A204.1 (cell line): ENCODE measurements at regions not wholly inside any gene's neighbourhood (a gene's known extent, or its start where the extent isn't known, plus 50 kb on each side); places are given as distances from the start of the nearest gene placed in this dataset.
"Not testable (repeated sequence)": the region's sequence is repeated elsewhere in the genome, so short reads cannot be mapped to it uniquely, and the experiment has no call there.

Experiments
- FAIRE-seq: peaks from 2 replicates; lab custom pipeline; 2012; peaks lifted over from hg19 to GRCh38; lab: Jason Lieb, UNC

DNA sequence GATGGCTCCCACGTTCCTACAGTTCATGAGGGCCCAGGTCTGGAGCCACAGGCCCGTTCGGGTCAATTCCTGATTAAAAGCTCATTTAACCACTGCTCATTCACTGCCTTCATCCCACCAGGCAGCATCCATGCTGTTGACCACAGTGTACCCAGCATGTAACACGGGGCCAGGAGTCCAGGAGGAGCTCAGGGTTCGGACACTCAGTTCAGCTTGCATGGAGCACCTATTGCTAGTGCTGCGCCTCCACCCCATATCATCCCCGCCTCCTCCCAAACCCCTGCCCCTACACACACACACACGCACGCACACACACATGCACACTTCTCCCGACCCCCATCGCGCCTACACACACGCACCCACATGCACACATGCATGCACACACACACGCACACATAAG lies 72.9 kb upstream of the SNTG2 start:
- no peak for FAIRE-seq

DNA sequence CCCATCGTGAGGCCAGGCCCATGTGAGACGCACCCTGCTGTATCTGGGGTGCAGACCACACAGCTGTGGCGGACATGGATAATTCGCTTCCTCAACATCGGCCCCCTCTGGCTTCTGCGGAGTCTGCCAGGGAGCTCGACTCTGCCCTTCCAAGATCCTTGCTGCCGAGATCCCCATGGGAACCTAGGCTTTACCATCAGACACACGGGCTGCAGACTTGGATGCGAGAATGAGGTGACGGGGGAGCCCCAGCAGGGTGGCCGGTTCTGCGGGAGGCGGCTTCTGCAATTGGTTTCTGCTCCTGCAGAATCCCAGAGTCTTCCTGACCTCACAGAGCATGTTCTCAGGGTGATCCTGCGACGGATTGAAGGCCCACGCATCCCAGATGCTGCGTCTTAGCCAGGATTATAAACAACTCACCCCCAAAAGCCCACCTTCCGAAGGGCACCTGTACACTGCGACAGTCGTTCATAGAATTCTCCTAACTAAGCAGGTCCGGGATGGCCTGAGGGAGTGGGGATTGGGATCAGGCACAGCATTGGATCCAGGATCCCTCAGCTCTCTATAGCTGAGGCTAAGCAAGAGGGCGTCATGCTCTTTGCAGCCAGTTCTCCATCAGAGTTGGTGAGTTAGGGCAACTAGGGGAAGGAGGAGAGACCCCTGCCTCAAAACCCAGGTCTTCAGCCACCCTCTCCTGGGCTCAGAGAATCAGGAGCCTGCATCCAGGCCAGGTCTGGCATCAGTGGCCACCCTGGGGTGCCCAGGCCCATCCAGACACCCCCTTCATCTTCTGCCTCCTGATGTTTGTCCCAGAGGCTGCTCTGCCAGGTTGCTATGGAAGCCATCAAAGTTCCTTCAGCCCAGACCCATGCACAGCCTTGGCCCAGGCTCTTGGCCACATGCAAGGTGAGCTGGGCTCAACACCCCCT lies 74.7 kb upstream of the SNTG2 start:
- FAIRE-seq, result no peak

DNA sequence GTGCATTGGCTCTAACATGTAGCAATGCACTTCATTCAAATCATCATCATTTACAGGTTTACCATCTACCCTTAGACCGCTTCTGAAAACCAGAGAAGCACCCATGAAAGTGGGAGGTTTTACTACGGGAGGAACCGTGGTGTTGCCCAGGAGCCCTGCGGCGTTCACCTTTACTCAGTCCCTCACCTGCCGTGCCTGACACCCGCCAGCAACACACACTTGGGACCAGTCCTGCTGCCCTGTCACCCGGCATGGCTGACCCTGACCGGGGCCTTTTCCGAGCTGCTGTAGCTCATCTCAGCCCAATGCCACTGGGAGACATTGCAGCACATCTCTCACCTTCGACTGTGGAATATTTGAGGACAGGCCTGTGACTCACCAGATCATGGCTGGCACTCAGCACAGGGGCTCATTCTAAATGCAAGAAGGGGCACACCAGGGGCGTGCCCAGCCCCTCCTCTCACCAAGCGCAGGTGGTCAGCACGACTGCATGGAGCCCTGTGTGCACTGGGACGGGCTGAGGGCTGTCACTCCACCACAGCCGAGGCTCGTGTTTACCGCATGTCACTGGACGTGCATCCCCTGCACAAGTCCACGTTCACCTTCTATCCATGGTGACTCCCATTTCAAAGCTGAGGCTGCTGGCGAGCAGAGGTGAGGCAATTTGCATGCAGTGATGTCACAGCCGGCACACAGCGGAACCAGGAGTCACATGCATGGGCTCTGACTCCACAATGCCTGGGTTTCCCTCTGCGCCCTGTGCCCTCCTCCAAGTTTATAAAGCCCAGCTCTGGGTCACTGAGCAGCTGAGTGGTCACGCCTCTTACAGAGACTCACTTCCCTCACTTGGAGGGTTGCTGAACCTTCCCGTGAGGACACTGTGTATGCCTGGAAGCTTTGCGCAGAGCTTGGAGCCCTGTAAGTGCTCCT lies 76.7 kb upstream of the SNTG2 start:
- no peak for FAIRE-seq

GRCh38 chr2:873027-873426 lies 77.6 kb upstream of the SNTG2 start:
- no peak for FAIRE-seq

- FAIRE-seq, result no peak
These were observed 78.5 kb upstream of the SNTG2 start for GRCh38 chr2:871926-872680.

DNA sequence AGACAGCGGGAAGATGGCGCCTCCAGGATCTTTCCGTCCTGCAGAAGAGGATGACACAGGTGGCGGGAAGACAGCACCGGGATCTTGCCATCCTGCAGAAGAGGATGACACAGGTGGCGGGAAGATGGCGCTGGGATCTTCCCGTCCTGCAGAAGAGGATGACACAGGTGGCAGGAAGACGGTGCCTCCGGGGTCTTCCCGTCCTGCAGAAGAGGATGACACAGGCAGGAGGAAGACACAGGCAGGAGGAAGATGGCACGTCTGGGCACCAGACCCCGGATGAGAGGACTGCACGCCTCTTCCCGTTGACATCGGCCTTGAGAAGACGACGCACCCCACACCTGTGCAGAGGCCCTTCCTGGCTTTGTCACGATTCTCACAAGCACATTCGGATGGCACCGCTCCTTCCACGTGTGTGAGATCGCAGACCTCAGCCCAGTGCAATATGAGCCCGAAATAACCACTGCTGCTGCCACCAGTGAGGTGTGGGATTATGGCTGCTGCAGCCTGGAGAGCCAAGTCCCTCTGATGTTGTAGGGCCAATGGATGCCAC lies 79.4 kb upstream of the SNTG2 start:
- FAIRE-seq, result no peak

GRCh38 chr2:870426-870825 lies 80.2 kb upstream of the SNTG2 start:
- FAIRE-seq, result no peak

DNA sequence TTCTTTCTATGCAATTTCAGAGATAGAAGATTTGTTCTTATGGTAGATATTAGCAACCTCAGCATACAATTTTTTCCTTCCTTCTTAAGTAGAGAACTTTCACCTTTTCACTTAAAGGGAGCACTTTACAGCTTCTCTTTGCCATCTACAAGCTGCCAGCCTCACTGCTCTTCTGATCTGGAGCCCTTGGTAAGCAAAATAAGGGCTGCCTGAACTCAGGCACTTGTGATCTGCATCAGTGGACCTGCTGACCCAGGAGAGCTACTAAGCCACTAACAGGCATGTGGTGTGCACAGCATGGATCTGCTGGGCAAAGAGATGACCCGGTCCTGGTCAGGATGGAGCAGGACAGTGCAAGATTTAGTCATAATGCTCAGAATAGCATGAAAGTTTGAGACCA lies 80.8 kb upstream of the SNTG2 start:
- no peak for FAIRE-seq

DNA sequence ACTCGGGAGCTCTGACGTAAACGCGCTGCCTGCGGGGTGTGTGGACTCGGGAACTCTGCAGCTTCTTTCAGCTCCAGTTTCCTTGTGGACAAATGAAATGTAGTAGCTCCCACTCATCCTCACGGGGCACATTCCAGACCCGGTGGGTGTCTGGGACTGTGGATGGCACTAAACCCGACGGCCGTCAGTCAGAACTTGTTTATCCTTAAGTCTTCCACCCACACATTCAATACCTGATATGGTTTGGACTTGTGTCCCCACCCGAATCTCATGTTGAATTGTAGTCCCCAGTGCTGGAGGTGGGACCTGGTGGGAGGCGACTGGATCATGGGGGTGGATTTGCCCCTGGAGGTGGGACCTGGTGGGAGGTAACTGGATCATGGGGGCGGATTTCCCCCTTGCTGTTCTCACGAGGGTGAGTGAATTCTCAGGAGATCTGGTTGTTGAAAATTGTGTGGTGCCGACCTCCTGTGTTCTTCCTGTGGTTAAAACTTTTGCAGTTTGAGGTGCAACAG lies 81.2 kb upstream of the SNTG2 start:
- FAIRE-seq, result no peak

DNA sequence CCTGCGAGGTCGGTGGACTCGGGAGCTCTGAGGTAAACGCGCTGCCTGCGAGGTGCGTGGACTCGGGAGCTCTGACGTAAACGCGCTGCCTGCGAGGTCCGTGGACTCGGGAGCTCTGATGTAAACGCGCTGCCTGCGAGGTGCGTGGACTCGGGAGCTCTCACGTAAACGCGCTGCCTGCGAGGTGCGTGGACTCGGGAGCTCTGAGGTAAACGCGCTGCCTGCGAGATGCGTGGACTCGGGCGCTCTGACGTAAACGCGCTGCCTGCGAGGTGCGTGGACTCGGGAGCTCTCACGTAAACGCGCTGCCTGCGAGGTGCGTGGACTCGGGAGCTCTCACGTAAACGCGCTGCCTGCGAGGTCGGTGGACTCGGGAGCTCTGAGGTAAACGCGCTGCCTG lies 81.8 kb upstream of the SNTG2 start:
- FAIRE-seq, result not testable (repeated sequence)

DNA sequence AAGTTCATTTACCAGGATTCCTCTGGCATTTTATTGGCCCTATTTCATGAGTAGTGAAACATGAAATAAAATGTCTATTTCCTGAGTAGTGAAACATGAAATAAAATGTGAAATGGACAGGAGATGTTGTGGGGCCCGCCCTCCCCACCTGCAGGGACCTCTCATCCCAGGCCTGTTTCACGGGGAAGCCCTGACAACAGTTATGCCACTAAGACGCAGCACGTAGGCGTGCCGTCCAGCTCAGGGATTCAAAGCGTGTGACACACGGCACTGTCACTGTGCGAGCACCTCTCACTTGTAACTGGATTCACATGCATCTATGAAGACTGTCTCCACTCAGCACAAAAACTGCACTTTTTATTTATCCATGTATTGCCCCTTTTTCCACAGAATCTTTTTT lies 83.4 kb upstream of the SNTG2 start:
- no peak for FAIRE-seq

DNA sequence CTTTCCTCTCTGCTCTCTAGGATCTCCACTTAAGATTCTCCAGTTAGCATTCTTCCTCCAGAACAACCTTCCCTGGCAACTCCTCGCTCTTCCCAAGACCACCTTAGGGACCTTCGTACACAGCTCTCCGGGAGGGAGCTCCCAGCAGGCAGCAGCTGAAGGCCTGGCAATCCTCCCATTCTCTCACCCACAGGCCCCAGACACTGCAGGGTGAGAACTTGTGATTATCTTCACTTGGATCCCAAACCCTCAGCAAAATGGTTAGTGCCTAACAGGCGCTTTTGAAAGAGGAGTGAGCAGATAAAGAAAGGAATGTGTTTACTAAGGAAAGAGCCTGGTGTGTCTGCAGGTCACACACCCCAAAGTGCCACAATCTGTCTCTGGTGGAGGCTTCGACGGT lies 83.8 kb upstream of the SNTG2 start:
- no peak for FAIRE-seq

DNA sequence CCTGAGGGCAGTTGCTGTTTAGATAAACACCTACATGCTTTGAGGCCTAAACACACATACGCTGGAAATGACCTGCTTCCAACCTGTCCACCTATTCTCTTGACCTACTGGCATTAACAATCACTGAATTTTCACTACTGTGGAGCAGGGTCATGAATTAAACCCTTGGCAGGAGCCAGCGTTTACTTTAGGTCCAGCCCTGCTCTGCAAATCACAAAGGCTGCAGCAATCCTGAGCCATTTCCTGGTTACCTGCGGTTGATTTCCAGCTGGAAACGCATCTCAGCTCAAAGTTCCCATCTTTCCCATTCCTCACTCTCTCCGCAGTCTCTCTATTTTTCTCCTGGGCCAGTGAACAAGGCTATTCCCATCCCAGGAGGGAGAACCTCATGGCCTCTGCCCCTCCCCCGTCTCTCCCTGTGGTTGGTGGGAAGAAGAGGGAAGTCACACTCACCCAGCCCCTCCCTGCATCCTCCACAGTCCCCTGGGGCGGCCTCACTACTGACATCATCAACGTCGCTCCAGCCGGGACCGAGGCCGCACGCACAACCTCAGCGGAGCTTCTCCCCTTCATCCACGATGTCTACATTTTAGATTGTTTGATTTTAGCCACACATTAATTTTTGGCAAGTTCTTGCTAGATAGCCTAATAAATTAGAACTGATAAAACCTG lies 84.5 kb upstream of the SNTG2 start:
- FAIRE-seq, result no peak

DNA sequence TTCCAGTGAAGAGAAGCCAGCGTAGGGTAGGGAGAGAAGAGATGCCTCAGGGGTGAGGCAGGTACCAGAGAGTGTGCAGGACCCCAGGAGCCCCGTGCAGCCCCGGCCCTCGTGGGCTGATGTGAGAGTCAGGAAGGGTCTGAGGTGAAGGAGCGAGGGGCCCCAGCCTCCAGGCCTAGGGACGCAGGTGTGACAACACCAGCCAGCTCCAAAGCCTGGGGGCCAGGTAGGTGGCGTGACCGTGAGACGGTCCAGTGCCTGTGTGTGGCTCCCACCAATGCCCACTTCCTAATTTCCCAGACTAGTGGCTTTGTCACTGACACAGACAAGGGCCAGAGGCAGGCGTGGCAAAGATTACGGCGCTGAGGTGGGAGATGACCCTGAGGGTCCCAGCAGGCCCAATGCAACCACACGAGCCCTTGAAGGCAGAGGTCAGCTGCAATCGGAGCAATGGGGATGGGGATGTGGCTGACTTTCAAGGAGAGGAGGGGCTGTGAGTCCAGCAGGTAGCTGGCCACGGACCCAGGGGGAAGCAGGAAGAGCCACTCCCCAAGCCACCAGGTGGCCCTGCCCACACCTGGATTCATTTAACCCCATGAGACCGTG lies 86.0 kb upstream of the SNTG2 start:
- no peak for FAIRE-seq

DNA sequence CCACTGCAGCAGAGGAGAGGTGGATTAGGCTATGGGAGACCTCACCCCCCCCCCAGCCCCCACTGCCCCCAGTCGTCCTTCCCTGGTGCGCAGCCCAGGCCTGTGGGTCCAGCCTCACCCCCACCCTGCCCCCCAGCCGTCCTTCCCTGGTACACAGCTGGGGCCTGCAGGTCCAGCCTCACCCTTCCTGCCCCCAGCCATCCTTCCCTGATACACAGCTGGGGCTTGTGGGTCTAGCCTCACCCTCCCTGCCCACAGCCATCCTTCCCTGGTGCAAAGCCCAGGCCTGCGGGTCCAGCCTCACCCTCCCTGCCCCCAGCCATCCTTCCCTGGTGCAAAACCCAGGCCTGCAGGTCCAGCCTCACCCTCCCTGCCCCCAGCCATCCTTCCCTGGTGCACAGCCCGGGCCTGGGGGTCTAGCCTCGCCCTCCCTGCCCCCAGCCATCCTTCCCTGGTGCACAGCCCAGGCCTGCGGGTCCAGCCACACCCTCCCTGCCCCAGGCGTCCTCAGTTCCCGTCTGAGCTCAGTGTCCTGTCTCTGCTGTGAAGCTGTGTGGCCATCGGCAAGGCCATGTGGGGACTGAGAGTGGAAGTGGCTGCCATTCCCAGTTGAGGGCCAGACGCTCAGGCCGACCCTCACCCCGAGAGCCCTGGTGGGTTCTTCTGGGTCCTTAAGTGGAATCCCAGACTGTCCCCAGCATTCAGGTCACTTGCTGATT lies 86.8 kb upstream of the SNTG2 start:
- FAIRE-seq, result no peak

GRCh38 chr2:862731-863466 lies 87.8 kb upstream of the SNTG2 start:
- no peak for FAIRE-seq

- no peak for FAIRE-seq
These were observed 88.3 kb upstream of the SNTG2 start for GRCh38 chr2:862355-862687.

- FAIRE-seq, result no peak
These were observed 88.8 kb upstream of the SNTG2 start for GRCh38 chr2:861655-862354.

DNA sequence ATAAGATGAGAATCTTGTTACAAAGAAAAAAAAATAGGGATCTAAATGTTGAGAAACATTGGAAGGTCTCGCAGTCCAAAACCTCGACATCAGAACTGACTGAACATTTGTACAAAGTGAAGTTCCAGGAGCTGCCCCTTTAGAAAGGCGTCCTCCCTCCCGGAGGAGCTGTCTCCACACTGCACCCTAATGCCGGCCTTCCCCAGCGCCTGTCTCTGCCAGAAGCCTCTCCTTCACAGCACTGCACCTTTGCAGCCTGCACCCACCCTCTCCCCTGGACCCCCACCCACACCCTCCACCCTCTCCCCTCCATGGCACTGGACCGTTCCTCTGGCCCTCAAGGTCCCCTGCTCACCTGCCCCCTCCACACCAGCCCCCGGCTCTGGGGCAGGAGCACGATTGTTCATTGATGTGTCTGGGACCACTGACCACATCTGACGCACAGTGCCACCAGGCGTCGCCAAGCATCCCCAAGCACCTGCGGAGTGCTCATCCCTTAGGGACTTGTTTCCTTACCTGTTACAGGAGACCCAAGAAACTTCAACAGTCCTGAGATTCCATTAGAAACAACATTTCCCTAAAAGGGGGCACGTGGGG lies 90.3 kb upstream of the SNTG2 start:
- FAIRE-seq, result no peak
